Astrocyte of the spinal cord (primary cell): ENCODE measurements at regions not wholly inside any gene's neighbourhood (a gene's known extent, or its start where the extent isn't known, plus 50 kb on each side); places are given as distances from the start of the nearest gene placed in this dataset.
A peak's percentile ranks its signal among the peaks of the same experiment; 100 is the strongest.

Experiments
- DNase-seq: peaks from one replicate; pipeline ENCODE4 v3.0.0; 2011; ENCODE audit warnings: low read depth, low spot score
- H3K4me3 ChIP-seq: 2 replicates; pipeline ENCODE4 v1.5.1; 2011; ENCODE audit warnings: low read depth, mild to moderate bottlenecking, low read length, moderate library complexity
- in situ Hi-C: cut with HindIII; loops from 2 replicates; pipeline ENCODE4 v1.10.0; 2017; ENCODE audit warnings: low sequenced_read_pairs
- TF ChIP-seq, protein P1 (sequence below): IDR thresholded peaks from 2 replicates; pipeline ENCODE4 v1.5.1; 2012; ENCODE audit warnings: low read depth, mild to moderate bottlenecking, low read length, inconsistent platforms

DNA sequence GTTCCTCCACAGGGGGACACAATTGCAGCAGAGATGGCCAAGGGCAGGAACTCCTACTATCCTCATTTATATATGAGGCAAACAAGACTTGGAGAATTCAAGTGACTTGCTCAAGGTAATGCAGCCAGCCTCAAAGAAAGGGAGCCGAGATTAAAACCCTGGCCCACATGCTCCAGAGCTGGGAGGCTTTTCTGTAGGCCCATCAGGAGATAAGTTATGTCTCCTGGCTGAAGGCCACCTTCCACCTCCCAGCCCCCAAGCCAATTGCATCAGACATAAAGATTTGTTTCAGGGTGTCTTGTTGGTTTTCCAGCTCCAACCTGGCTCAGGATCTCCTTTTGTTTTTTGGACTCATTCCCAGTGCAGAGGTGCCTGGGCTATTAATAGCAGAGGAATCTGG lies 59.5 kb downstream of the SMIM38 start:
- TF ChIP-seq, protein P1, sequence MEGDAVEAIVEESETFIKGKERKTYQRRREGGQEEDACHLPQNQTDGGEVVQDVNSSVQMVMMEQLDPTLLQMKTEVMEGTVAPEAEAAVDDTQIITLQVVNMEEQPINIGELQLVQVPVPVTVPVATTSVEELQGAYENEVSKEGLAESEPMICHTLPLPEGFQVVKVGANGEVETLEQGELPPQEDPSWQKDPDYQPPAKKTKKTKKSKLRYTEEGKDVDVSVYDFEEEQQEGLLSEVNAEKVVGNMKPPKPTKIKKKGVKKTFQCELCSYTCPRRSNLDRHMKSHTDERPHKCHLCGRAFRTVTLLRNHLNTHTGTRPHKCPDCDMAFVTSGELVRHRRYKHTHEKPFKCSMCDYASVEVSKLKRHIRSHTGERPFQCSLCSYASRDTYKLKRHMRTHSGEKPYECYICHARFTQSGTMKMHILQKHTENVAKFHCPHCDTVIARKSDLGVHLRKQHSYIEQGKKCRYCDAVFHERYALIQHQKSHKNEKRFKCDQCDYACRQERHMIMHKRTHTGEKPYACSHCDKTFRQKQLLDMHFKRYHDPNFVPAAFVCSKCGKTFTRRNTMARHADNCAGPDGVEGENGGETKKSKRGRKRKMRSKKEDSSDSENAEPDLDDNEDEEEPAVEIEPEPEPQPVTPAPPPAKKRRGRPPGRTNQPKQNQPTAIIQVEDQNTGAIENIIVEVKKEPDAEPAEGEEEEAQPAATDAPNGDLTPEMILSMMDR = no peak
- no peak overlapping the region for H3K4me3 ChIP-seq
- no peak for DNase-seq
- in situ Hi-C loops = no loop called here

DNA sequence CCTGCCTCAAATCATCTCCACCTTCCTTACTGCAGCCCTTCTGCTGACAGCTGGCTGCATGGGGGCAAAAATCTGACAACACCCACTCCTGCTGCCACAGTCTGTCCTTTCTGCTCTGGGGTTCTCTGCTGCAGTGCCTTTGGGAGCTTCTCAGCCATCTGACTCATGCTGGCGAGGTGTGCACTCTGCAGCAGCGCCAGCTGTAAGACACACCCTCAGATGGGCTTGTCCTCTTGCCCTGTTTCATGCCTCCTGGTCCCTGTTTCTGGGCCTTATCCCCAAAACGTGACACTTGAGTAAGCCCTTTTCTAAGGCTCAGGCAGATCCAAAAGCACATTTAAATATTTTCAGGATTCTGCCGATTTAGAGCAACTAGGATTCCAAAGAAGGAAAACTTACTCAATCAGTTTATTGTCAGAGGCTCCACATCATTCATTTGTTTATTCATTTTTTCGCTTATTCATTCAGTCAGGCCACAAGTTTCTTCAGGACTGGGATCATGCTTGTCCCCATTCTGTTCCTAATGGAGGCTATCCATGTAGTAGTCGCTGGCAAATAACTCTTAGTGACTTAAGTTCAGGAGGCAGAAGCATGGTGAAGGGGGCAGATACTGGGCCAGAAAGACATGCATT lies 60.2 kb downstream of the SMIM38 start:
- peak; percentile 16 for DNase-seq
- in situ Hi-C loops = no loop called here
- TF ChIP-seq, protein P1 = no peak
- no peak overlapping the region for H3K4me3 ChIP-seq

DNA sequence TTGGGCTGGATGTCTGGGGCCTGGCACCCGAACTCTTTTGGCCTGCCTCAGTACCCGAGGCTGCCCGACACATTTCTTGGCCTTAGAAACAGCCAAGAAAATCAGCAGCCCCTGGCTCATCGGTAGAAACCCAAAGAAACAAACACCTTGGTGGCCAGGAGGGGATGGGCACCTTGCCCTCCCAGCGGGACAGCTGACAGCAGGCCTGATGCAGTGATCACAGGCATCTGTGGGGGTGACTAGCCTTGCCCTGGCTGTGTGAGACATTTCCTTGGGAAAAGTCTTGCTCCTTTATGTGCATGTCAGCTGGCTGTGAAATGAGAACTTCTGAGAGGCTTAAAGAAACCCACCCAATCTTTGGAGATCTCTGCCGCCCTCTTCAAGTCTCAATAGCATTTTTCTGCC lies 60.9 kb downstream of the SMIM38 start:
- TF ChIP-seq, protein P1 = no peak
- no peak overlapping the region for H3K4me3 ChIP-seq
- in situ Hi-C loops = no loop called here
- DNase-seq = no peak

DNA sequence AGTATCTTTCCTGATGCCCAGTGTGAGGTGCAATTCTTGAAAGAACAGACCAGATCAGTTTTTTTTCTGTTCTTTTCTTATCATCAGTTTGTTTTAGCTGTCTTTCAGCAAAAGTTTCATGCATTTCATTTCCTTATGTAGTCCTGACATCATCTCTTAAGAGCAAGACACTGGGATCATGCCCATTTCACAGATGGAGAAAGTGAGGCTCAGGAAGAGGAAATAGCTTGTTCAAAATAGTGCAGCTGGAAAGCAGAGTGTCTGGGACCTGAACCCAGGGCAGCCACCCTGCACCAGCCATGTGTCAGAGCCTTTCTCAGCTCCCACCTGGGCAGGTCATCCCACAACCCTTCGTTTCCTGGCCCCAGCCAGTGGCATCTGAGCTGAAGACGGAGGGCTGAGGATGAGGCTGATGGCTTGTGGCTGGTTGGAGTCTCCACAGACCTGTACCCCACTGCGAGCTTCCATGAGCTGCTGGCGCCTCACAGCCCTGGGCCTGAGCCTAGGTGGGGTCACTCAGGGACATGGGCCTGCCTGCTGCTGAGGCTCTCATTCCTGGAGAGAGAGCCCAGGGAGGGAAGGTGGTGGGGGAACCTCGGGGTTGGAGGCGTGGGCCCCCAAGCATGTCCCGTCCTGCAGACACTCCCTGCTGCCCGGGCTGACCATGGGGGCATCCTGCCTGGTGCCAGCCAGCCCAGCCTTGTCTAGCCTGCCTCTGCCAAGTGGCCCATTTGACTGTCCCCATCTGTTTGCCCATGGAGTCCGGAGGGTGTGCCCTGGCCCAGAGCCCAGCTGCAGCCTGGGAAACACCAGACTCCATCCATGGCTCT lies 61.8 kb downstream of the SMIM38 start:
- in situ Hi-C loops = no loop called here
- DNase-seq = no peak
- no peak overlapping the region for H3K4me3 ChIP-seq
- TF ChIP-seq, protein P1 = no peak

DNA sequence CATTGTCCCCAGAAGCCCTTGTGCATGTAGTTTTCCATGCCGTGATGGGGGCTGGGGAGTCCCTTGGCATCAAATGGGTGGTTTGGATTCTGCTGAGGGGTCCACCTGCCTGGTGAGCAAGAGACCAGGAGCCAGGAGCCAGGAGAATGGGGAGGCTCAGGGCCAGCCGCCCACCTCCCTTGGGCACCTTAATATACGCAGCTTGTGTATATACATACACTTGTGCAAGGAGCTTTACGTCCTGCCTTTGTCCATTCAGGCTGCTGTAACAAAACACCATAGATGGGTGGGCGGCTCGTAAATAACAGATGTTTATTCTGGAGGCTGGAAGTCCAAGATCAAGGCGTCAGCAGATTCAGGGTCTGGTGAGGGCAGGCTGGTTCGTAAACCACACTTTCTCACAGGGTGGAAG lies 62.5 kb downstream of the SMIM38 start:
- TF ChIP-seq, protein P1 = no peak
- H3K4me3 ChIP-seq = no peak overlapping the region
- DNase-seq = no peak
- in situ Hi-C loops = no loop called here

DNA sequence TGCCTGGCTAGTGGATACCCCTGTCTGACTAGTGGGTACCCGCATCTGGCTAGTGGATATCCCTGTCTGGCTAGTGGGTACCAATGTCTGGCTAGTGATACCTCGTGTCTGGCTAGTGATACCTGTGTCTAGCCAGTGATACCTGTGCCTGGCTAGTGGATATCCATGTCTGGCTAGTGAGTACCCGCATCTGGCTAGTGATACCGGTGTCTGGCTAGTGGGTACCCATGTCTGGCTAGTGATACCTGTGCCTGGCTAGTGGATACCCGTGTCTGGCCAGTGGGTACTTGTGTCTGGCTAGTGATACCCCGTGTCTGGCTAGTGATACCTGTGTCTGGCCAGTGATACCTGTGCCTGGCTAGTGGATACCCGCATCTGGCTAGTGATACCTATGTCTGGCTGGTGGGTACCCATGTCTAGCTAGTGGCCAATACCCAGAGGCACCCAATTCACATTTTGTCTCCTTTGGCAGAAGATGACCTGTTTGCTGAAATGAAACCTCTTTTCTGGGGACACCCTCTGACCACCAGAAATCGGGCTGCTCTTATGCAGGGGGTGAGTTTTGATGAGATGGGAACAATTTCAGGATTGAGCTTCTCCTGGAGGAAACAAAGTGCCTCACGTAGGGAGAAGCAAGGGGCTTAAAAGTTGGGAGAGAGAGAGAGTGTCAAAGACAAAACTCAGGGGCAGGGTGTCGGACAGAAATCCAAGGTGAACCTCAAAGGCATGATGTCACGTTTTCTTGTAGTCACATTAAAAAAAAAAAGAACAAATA lies 63.4 kb downstream of the SMIM38 start:
- H3K4me3 ChIP-seq = no peak overlapping the region
- TF ChIP-seq, protein P1 = no peak
- in situ Hi-C loops = no loop called here
- DNase-seq = no peak
